ENCODE measurements at regions not wholly inside any gene's neighbourhood (a gene's known extent, or its start where the extent isn't known, plus 50 kb on each side); places are given as distances from the start of the nearest gene placed in this dataset.

DNA sequence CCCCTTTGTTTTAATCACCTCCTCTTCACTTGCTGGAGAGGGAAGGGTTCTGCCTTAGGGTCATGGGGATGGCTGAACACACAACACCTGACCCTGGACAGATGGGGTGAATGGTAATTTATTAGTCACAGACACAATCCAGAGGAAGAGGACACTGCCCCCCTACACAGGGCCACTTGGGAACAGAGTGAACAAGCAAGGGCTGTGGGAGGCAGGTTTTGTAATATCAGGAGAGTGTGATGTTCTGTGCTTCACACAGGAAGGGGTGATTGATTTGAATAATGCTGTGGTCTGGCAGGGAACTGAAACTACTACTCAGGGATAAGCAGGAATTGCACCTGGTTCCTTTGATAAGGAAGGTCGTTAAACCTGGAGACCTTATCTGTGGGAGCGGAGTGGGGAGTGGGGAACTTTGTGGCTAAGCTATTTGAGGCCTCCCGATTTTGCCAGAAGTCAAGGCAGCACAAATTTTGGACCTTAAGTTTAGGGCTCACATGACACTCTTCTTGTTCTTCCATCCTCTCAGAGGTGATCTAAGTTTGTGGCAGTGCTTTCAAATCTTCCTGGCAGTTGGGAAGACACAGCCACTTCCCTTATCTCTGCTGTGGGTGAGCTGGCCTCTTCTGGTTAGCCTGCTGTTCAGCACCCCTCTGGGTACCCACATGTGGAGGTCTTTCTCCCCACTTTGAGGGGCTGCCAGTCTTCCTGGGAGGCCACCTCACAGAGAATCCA lies 77.8 kb downstream of the CD164 start:
- Histone ChIP-seq H3K27ac (ENCODE audit: extremely low read depth, low read depth, low read length) (peak overlapping the region; percentile 90), H3K9ac (ENCODE audit: insufficient read depth in 1 of 2, low read depth in 2 of 2, low read length in 2 of 2) (peak overlapping the region; percentile 53 to 58; a peak in 3 of 4 replicates), H3K79me2 (ENCODE audit: control insufficient read depth, insufficient read depth, low read length) (no peaks in the 10 kb centered on the region), H4K20me1 (replicated peaks; ENCODE audit: control insufficient read depth, insufficient read depth, low read length) (no peaks in the 10 kb centered on the region), H3K36me3 (ENCODE audit: control insufficient read depth, insufficient read depth, low read length) (no peaks in the 10 kb centered on the region), H3K27me3 (ENCODE audit: control insufficient read depth in 2 of 2, insufficient read depth in 2 of 2, low read length in 2 of 2) (no peaks in the 10 kb centered on the region), H2AFZ (ENCODE audit: low read depth, low read length) (peak overlapping the region; percentile 71), H3K4me2 (ENCODE audit: insufficient read depth, low read length) (peak overlapping the region; percentile 72), H3K4me3 (no peak overlapping the region), H3K9me3 (replicated peaks; ENCODE audit: control insufficient read depth, insufficient read depth, low read depth, low read length) (no peaks in the 10 kb centered on the region), H3K9me1 (ENCODE audit: control insufficient read depth, insufficient read depth, low read length) (no peaks in the 10 kb centered on the region), H3K4me1 (replicated peaks in 1 of 2; ENCODE audit: control insufficient read depth in 2 of 2, insufficient read depth in 2 of 2, low read length in 2 of 2) (peaks cover 50 to 90% of the 10 kb centered on the region in 2 experiments)
- DNase-seq (ENCODE audit: extremely low read depth in 1 of 4, low spot score in 3 of 4) (peak; percentile 81 to 96 (median 86)), ATAC-seq (peak; percentile 86), FAIRE-seq (peak; percentile 98)
- no TSS peak for BruUV-seq (replicated peaks)
- intact Hi-C loops (cut with micrococcal nuclease) (loop anchor here (1.0 to 2.0 kb wide), 6 partner anchors 36 to 136 kb away; partner anchors contain the start of genes CD164, PPIL6 and SMPD2), in situ Hi-C loops (cut with MboI) (no loop called here)
- WGBS (ENCODE audit: insufficient coverage, low coverage, missing lambda C conversion rate) = 0% methylated on average over 3 of the region's 3 CpGs
- ChIA-PET POLR2A (interaction anchor here (0.8 to 1.6 kb wide), 9 partner anchors 9 to 172 kb away, joined by 3 to 5 read pairs (median 3); partner anchors contain the start of gene CD164), CTCF (ENCODE audit: low intra/inter-chr PET ratio) (no interaction called here)
- TF ChIP-seq SAFB2 (IDR thresholded peaks at IDR 0.05; ENCODE audit: borderline replicate concordance, low read depth, low read length, severe bottlenecking) (no peak), TRIM28 (IDR thresholded peaks at IDR 0.05) (peak; percentile 48; the same call in 1 of the 2 replicates), PHB2 (IDR thresholded peaks at IDR 0.05; ENCODE audit: low read depth) (peak; percentile 97), HMGXB4 (CRISPR knock-in tag; IDR thresholded peaks at IDR 0.05) (no peak), ZNF668 (CRISPR knock-in tag; IDR thresholded peaks at IDR 0.05) (0 out of 2 replicates have a peak, but pooled peaks have one; percentile 64), KLF10 (CRISPR knock-in tag; IDR thresholded peaks at IDR 0.05) (no peak), SMARCA5 (IDR thresholded peaks at IDR 0.05) (peak; percentile 57; the same call in 1 of the 2 replicates), CBX2 (IDR thresholded peaks at IDR 0.05; ENCODE audit: insufficient read depth, low read length, poor library complexity, severe bottlenecking) (no peak), ZNF778 (CRISPR knock-in tag; IDR thresholded peaks at IDR 0.05) (no peak), ZNF699 (CRISPR knock-in tag; IDR thresholded peaks at IDR 0.05; ENCODE audit: insufficient replicate concordance) (no peak), ZNF143 (CRISPR knock-in tag; IDR thresholded peaks at IDR 0.05) (no peak)
- TF ChIP-seq, protein P1, sequence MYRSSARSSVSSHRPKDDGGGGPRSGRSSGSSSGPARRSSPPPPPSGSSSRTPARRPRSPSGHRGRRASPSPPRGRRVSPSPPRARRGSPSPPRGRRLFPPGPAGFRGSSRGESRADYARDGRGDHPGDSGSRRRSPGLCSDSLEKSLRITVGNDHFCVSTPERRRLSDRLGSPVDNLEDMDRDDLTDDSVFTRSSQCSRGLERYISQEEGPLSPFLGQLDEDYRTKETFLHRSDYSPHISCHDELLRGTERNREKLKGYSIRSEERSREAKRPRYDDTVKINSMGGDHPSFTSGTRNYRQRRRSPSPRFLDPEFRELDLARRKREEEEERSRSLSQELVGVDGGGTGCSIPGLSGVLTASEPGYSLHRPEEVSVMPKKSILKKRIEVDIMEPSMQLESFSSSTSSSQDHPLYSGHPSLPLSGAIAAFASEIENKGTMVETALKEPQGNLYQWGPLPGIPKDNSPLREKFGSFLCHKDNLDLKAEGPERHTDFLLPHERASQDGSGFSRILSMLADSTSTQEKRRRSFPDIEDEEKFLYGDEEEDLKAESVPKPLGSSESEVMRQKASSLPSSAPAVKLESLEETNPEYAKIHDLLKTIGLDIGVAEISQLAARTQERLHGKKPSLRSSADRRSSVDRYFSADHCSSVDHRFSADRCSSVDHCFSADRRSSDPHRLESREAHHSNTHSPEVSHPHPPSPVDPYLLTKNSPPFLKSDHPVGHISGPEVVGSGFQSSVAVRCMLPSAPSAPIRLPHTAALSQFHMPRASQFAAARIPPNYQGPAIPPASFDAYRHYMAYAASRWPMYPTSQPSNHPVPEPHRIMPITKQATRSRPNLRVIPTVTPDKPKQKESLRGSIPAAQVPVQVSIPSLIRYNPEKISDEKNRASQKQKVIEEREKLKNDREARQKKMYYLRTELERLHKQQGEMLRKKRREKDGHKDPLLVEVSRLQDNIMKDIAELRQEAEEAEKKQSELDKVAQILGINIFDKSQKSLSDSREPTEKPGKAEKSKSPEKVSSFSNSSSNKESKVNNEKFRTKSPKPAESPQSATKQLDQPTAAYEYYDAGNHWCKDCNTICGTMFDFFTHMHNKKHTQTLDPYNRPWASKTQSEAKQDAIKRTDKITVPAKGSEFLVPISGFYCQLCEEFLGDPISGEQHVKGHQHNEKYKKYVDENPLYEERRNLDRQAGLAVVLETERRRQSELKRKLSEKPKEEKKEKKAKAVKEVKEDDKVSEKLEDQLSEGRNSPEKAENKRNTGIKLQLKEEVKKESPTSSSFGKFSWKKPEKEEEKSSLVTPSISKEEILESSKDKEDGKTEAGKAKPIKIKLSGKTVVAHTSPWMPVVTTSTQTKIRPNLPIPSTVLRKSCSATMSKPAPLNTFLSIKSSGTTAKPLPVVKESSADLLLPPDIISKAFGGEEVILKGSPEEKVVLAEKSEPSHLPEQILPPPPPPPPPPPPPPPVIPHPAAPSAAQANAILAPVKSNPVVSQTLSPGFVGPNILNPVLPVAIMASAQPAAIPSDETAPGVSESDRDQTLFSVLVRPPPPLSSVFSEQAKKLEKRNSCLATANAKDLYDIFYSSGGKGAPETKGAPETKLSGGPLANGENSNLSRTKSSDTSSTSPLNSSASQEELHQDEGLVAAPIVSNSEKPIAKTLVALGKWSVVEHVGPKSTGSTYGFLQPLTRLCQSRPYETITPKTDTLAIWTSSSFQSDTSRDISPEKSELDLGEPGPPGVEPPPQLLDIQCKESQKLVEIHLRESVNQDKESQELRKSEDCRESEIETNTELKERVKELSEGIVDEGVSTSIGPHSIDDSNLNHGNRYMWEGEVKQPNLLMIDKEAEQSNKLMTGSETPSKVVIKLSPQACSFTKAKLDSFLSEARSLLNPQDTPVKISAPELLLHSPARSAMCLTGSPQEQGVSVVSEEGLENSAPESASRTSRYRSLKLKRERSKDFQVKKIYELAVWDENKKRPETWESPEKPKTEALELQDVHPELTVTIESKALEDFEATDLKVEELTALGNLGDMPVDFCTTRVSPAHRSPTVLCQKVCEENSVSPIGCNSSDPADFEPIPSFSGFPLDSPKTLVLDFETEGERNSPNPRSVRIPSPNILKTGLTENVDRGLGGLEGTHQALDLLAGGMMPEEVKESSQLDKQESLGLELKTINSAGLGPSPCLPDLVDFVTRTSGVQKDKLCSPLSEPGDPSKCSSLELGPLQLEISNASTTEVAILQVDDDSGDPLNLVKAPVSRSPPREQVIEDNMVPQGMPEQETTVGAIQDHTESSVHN (IDR thresholded peaks at IDR 0.05; ENCODE audit: borderline replicate concordance in 1 of 2, low read depth in 1 of 2) = peak in 1 of 2 experiments; percentile 90; a peak in 2 of 4 replicates

All from K562 (cell line).